ENCODE measurements at regions not wholly inside any gene's neighbourhood (a gene's known extent, or its start where the extent isn't known, plus 50 kb on each side); places are given as distances from the start of the nearest gene placed in this dataset.
"Not testable (repeated sequence)": the region's sequence is repeated elsewhere in the genome, so short reads cannot be mapped to it uniquely, and the experiment has no call there.

- DNase-seq (ENCODE audit: low spot score), result no peak
- TF ChIP-seq CTCF (IDR thresholded peaks at IDR 0.05; ENCODE audit: unreplicated experiment), result no peak
- H3K36me3 Mint-ChIP-seq (ENCODE audit: low read depth, unreplicated experiment), result no peaks in the 10 kb centered on the region
- H3K27me3 Mint-ChIP-seq (ENCODE audit: unreplicated experiment), result no peaks in the 10 kb centered on the region
- H3K4me3 Mint-ChIP-seq (ENCODE audit: unreplicated experiment), result no peak overlapping the region
- no peak overlapping the region for H3K27ac Mint-ChIP-seq (ENCODE audit: unreplicated experiment)
- no peaks in the 10 kb centered on the region for H3K9me3 Mint-ChIP-seq (ENCODE audit: unreplicated experiment)
- H3K4me1 Mint-ChIP-seq (ENCODE audit: unreplicated experiment), result no peaks in the 10 kb centered on the region
These were observed 227.2 kb upstream of the CRIM1 start for GRCh38 chr2:36128359-36128758.

DNA sequence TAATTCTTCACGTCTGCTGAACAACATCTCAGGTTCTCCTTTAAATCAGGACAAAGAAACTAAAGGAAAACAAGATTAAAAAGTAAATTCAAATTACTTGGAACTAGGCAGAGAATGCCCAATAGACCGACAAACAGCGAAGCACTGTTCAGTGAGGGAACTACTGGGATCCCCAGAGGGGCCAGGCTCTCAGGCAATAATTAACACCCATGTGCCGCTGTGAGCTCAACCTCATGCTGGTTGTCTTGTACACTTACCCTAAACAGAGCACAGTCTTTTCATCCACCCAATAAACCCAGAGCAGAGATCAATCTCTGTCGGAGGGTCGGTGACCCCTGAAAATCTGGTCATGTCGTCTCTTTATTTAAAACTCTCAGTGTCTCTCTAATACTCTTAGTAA is 229.9 kb upstream of the CRIM1 start:
- Mint-ChIP-seq H3K4me1 (ENCODE audit: unreplicated experiment) (no peaks in the 10 kb centered on the region), H3K27ac (ENCODE audit: unreplicated experiment) (no peak overlapping the region), H3K9me3 (ENCODE audit: unreplicated experiment) (no peaks in the 10 kb centered on the region)

GRCh38 chr2:36123995-36124394 is 231.6 kb upstream of the CRIM1 start:
- Mint-ChIP-seq H3K4me1 (ENCODE audit: unreplicated experiment) (no peaks in the 10 kb centered on the region), H3K27ac (ENCODE audit: unreplicated experiment) (no peak overlapping the region), H3K27me3 (ENCODE audit: unreplicated experiment) (no peaks in the 10 kb centered on the region), H3K36me3 (ENCODE audit: low read depth, unreplicated experiment) (no peaks in the 10 kb centered on the region), H3K9me3 (ENCODE audit: unreplicated experiment) (no peaks in the 10 kb centered on the region), H3K4me3 (ENCODE audit: unreplicated experiment) (no peak overlapping the region)
- no peak for TF ChIP-seq CTCF (IDR thresholded peaks at IDR 0.05; ENCODE audit: unreplicated experiment)
- DNase-seq (ENCODE audit: low spot score), result no peak

More for the DNA sequence above, 229.9 kb upstream of the CRIM1 start:
- no peak for TF ChIP-seq CTCF (IDR thresholded peaks at IDR 0.05; ENCODE audit: unreplicated experiment)
- H3K36me3 Mint-ChIP-seq (ENCODE audit: low read depth, unreplicated experiment), result no peaks in the 10 kb centered on the region
- H3K27me3 Mint-ChIP-seq (ENCODE audit: unreplicated experiment), result no peaks in the 10 kb centered on the region
- no peak overlapping the region for H3K4me3 Mint-ChIP-seq (ENCODE audit: unreplicated experiment)
- no peak for DNase-seq (ENCODE audit: low spot score)

DNA sequence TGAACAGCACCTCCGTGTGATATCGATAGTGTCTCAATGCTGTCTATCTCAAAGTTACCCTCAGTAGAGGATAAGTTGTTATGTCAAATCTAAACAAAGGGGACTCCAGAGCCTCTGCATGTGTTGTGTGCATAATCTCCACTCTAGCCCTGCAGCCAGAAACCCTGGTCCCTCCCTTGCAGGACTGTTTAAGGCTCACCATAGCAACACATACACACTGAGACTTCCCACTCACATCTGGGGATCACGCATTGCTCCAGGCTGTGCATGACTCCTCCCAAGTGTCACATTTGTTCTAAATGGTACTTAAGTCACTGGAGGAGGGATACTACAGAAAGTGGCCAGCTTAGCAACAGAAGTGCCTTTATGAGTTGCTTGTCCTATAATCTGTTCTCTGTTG is 258.6 kb upstream of the CRIM1 start:
- Mint-ChIP-seq H3K36me3 (ENCODE audit: low read depth, unreplicated experiment) (peaks cover 13% of the 10 kb centered on the region), H3K27ac (ENCODE audit: unreplicated experiment) (no peak overlapping the region), H3K9me3 (ENCODE audit: unreplicated experiment) (peaks cover 5% of the 10 kb centered on the region), H3K4me3 (ENCODE audit: unreplicated experiment) (no peak overlapping the region), H3K4me1 (ENCODE audit: unreplicated experiment) (no peaks in the 10 kb centered on the region), H3K27me3 (ENCODE audit: unreplicated experiment) (peaks cover 5% of the 10 kb centered on the region)
- TF ChIP-seq CTCF (IDR thresholded peaks at IDR 0.05; ENCODE audit: unreplicated experiment), result no peak
- DNase-seq (ENCODE audit: low spot score), result no peak

DNA sequence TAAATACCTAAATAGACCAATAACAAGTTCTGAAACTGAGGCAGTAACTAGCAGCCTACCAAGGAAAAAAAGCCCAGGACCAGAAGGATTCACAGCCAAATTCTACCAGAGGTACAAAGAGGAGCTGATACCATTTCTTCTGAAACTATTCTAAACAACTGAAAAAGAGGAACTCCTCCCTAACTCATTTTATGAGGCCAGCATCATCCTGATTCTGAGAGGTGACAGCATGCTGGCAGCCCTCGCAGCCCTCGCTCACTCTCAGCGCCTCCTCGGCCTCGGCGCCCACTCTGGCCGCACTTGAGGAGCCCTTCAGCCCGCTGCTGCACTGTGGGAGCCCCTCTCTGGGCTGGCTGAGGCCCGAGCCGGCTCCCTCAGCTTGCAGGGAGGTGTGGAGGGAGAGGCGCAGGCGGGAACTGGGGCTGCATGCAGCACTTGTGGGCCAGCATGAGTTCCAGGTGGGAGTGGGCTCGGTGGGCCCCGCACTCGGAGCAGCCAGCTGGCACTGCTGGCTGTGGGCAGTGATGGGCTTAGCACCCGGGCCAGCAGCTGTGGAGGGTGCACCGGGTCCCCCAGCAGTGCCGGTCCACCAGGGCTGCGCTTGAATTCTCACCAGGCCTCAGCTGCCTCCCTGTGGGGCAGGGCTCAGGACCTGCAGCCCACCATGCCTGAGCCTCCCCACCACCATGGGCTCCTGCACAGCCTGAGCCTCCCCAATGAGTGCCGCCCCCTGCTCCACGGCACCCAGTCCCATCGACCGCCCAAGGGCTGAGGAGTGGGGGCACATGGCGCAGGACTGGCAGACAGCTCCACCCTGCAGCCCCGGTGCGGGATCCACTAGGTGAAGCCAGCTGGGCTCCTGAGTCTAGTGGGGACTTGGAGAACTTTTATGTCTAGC is 263.5 kb upstream of the CRIM1 start:
- not testable (repeated sequence) for H3K4me1 Mint-ChIP-seq (ENCODE audit: unreplicated experiment); H3K27ac Mint-ChIP-seq (ENCODE audit: unreplicated experiment); H3K27me3 Mint-ChIP-seq (ENCODE audit: unreplicated experiment); H3K4me3 Mint-ChIP-seq (ENCODE audit: unreplicated experiment); H3K36me3 Mint-ChIP-seq (ENCODE audit: low read depth, unreplicated experiment); DNase-seq (ENCODE audit: low spot score); H3K9me3 Mint-ChIP-seq (ENCODE audit: unreplicated experiment)
